HEK293 (cell line): ENCODE measurements at regions not wholly inside any gene's neighbourhood (a gene's known extent, or its start where the extent isn't known, plus 50 kb on each side); places are given as distances from the start of the nearest gene placed in this dataset.

Source experiments
- SP2 ChIP-seq: fragments of 450-650 bp; formaldehyde crosslinking; IDR thresholded peaks from 2 replicates; pipeline ENCODE4 v1.5.1; 2016; ENCODE audit warnings: missing biosample characterization, missing genetic modification characterization
- ZBTB8A ChIP-seq: fragments of 450-650 bp; formaldehyde crosslinking; IDR thresholded peaks from 2 replicates; pipeline ENCODE4 v1.5.1; 2016; ENCODE audit warnings: missing biosample characterization, missing genetic modification characterization
- ZNF121 ChIP-seq: fragments of 450-650 bp; formaldehyde crosslinking; IDR thresholded peaks from 2 replicates; pipeline ENCODE4 v1.5.1; 2016; ENCODE audit warnings: missing biosample characterization, missing genetic modification characterization
- ZNF138 ChIP-seq: fragments of 450-650 bp; formaldehyde crosslinking; IDR thresholded peaks from 2 replicates; pipeline ENCODE4 v1.5.1; 2016; ENCODE audit warnings: missing biosample characterization, missing genetic modification characterization, borderline replicate concordance
- ZNF266 ChIP-seq: fragments of 450-650 bp; formaldehyde crosslinking; IDR thresholded peaks from 2 replicates; pipeline ENCODE4 v1.5.1; 2016; ENCODE audit warnings: missing biosample characterization, missing genetic modification characterization, low read depth
- ZNF426 ChIP-seq: fragments of 450-650 bp; formaldehyde crosslinking; IDR thresholded peaks from 2 replicates; pipeline ENCODE4 v1.5.1; 2017; ENCODE audit warnings: missing biosample characterization, missing genetic modification characterization, mild to moderate bottlenecking, inconsistent platforms, moderate library complexity
- ZNF558 ChIP-seq: fragments of 450-650 bp; formaldehyde crosslinking; IDR thresholded peaks from 2 replicates; pipeline ENCODE4 v1.5.1; 2016; ENCODE audit warnings: missing biosample characterization, missing genetic modification characterization
- ZNF670 ChIP-seq: fragments of 450-650 bp; formaldehyde crosslinking; IDR thresholded peaks from 2 replicates; pipeline ENCODE4 v1.5.1; 2016; ENCODE audit warnings: missing biosample characterization, missing genetic modification characterization, low read depth
- ZNF76 ChIP-seq: fragments of 450-650 bp; formaldehyde crosslinking; IDR thresholded peaks from 2 replicates; pipeline ENCODE4; 2016; ENCODE audit warnings: low read depth, missing biosample characterization, missing genetic modification characterization, borderline replicate concordance
- TF ChIP-seq, protein P1 (sequence below): fragments of 450-650 bp; formaldehyde crosslinking; IDR thresholded peaks from 2 replicates; pipeline ENCODE4 v1.5.1; 2016; ENCODE audit warnings: missing biosample characterization, missing genetic modification characterization
- TF ChIP-seq, protein P2 (sequence below): fragments of 450-650 bp; formaldehyde crosslinking; IDR thresholded peaks from 2 replicates; pipeline ENCODE4 v1.5.1; 2016; ENCODE audit warnings: missing biosample characterization, missing genetic modification characterization
- TF ChIP-seq, protein P3 (sequence below): fragments of 450-650 bp; formaldehyde crosslinking; IDR thresholded peaks from 2 replicates; pipeline ENCODE4 v1.5.1; 2016; ENCODE audit warnings: missing biosample characterization, missing genetic modification characterization
- TF ChIP-seq, protein P4 (sequence below): fragments of 450-650 bp; formaldehyde crosslinking; IDR thresholded peaks from 2 replicates; pipeline ENCODE4 v1.5.1; 2017; ENCODE audit warnings: missing biosample characterization, missing genetic modification characterization

DNA sequence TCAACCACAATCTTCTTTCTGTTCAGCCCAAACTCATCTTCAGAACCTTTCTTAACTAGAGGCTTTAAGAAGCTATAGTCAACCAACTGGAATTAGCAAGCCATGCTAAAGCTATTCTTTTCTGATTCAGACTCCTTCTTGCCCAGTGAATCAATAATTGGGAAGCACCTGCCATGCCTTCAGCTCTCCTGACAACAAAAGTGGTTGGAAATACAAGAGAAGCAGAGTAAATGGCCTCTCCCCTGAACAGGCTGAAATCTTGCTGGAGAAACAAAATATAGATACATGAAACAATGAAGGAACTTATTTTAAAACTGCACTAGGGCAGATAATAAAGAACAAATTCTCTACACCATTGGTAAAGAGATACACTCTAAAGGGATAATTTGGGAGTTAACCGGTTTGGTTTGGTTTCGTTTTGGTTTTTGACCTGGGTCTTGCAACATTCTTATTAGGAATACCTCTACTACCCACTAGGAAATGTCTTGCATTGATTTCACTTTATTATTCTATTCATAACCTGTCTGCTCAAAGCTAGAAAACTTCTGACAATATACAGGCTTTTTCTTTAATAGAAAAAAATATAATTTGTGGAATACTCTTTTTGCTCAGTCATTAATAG, 173.6 kb upstream of the DYNLRB2 start:
- TF ChIP-seq ZNF76 (tag by site-specific recombination) (no peak), ZNF670 (no peak), ZNF426 (tag by site-specific recombination) (no peak), ZBTB8A (tag by site-specific recombination) (no peak), ZNF121 (tag by site-specific recombination) (no peak), ZNF138 (tag by site-specific recombination) (no peak), ZNF266 (tag by site-specific recombination) (no peak), SP2 (tag by site-specific recombination) (no peak), ZNF558 (no peak)
- TF ChIP-seq, protein P1, sequence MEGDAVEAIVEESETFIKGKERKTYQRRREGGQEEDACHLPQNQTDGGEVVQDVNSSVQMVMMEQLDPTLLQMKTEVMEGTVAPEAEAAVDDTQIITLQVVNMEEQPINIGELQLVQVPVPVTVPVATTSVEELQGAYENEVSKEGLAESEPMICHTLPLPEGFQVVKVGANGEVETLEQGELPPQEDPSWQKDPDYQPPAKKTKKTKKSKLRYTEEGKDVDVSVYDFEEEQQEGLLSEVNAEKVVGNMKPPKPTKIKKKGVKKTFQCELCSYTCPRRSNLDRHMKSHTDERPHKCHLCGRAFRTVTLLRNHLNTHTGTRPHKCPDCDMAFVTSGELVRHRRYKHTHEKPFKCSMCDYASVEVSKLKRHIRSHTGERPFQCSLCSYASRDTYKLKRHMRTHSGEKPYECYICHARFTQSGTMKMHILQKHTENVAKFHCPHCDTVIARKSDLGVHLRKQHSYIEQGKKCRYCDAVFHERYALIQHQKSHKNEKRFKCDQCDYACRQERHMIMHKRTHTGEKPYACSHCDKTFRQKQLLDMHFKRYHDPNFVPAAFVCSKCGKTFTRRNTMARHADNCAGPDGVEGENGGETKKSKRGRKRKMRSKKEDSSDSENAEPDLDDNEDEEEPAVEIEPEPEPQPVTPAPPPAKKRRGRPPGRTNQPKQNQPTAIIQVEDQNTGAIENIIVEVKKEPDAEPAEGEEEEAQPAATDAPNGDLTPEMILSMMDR, result no peak
- TF ChIP-seq, protein P2, sequence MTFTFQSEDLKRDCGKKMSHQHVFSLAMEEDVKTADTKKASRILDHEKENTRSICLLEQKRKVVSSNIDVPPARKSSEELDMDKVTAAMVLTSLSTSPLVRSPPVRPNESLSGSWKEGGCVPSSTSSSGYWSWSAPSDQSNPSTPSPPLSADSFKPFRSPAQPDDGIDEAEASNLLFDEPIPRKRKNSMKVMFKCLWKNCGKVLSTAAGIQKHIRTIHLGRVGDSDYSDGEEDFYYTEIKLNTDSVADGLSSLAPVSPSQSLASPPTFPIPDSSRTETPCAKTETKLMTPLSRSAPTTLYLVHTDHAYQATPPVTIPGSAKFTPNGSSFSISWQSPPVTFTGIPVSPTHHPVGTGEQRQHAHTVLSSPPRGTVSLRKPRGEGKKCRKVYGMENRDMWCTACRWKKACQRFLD, result no peak
- TF ChIP-seq, protein P3, sequence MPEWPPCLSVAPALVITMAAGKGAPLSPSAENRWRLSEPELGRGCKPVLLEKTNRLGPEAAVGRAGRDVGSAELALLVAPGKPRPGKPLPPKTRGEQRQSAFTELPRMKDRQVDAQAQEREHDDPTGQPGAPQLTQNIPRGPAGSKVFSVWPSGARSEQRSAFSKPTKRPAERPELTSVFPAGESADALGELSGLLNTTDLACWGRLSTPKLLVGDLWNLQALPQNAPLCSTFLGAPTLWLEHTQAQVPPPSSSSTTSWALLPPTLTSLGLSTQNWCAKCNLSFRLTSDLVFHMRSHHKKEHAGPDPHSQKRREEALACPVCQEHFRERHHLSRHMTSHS, result no peak
- TF ChIP-seq, protein P4, sequence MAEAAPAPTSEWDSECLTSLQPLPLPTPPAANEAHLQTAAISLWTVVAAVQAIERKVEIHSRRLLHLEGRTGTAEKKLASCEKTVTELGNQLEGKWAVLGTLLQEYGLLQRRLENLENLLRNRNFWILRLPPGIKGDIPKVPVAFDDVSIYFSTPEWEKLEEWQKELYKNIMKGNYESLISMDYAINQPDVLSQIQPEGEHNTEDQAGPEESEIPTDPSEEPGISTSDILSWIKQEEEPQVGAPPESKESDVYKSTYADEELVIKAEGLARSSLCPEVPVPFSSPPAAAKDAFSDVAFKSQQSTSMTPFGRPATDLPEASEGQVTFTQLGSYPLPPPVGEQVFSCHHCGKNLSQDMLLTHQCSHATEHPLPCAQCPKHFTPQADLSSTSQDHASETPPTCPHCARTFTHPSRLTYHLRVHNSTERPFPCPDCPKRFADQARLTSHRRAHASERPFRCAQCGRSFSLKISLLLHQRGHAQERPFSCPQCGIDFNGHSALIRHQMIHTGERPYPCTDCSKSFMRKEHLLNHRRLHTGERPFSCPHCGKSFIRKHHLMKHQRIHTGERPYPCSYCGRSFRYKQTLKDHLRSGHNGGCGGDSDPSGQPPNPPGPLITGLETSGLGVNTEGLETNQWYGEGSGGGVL, result no peak
